ENCODE measurements at regions not wholly inside any gene's neighbourhood (a gene's known extent, or its start where the extent isn't known, plus 50 kb on each side); places are given as distances from the start of the nearest gene placed in this dataset.

- peaks cover 2% of the 10 kb centered on the region for H3K9me3 ChIP-seq
These were observed 295.6 kb downstream of the ZBBX start for GRCh38 chr3:167084545-167084944.

GRCh38 chr3:167078070-167078622 is 302.0 kb downstream of the ZBBX start:
- H3K4me1 ChIP-seq (ENCODE audit: low read depth) = no peaks in the 10 kb centered on the region
- intact Hi-C loops (cut with DNase I, micrococcal nuclease) = no loop called here
- TF ChIP-seq CTCF (IDR thresholded peaks at IDR 0.05) = no peak
- DNase-seq (no peak), ATAC-seq (no peak)
- no peaks in the 10 kb centered on the region for H3K9me3 ChIP-seq
- H3K36me3 ChIP-seq (ENCODE audit: low read depth) = no peaks in the 10 kb centered on the region
- no peak overlapping the region for H3K4me3 ChIP-seq

More at GRCh38 chr3:167084545-167084944, 295.6 kb downstream of the ZBBX start:
- no peak overlapping the region for H3K4me3 ChIP-seq
- H3K36me3 ChIP-seq (ENCODE audit: low read depth) = no peaks in the 10 kb centered on the region
- no peak for TF ChIP-seq CTCF (IDR thresholded peaks at IDR 0.05)
- intact Hi-C loops (cut with DNase I, micrococcal nuclease) = no loop called here
- ATAC-seq = no peak
- no peaks in the 10 kb centered on the region for H3K4me1 ChIP-seq (ENCODE audit: low read depth)
- no peak for DNase-seq

GRCh38 chr3:167067787-167068161 is 312.3 kb downstream of the ZBBX start:
- H3K36me3 ChIP-seq (ENCODE audit: low read depth) = no peaks in the 10 kb centered on the region
- peaks cover 6% of the 10 kb centered on the region for H3K9me3 ChIP-seq
- H3K4me1 ChIP-seq (ENCODE audit: low read depth) = no peaks in the 10 kb centered on the region
- no peak overlapping the region for H3K4me3 ChIP-seq
- DNase-seq = no peak
- TF ChIP-seq CTCF (IDR thresholded peaks at IDR 0.05) = no peak
- no peak for ATAC-seq
- intact Hi-C loops (cut with DNase I, micrococcal nuclease) = no loop called here

- ATAC-seq (no peak), DNase-seq (no peak)
- H3K4me3 ChIP-seq = no peak overlapping the region
- no peaks in the 10 kb centered on the region for H3K4me1 ChIP-seq (ENCODE audit: low read depth)
- peaks cover 6% of the 10 kb centered on the region for H3K9me3 ChIP-seq
- intact Hi-C loops (cut with DNase I, micrococcal nuclease) = no loop called here
- TF ChIP-seq CTCF (IDR thresholded peaks at IDR 0.05) = no peak
- no peaks in the 10 kb centered on the region for H3K36me3 ChIP-seq (ENCODE audit: low read depth)
These were observed 312.9 kb downstream of the ZBBX start for GRCh38 chr3:167066977-167067786.

- Histone ChIP-seq H3K36me3 (ENCODE audit: low read depth) (no peaks in the 10 kb centered on the region), H3K4me3 (no peak overlapping the region), H3K4me1 (ENCODE audit: low read depth) (no peaks in the 10 kb centered on the region), H3K9me3 (peaks cover 7% of the 10 kb centered on the region)
- ATAC-seq = no peak
- intact Hi-C loops (cut with DNase I, micrococcal nuclease) = no loop called here
- DNase-seq = no peak
- TF ChIP-seq CTCF (IDR thresholded peaks at IDR 0.05) = no peak
These were observed 322.5 kb downstream of the ZBBX start for GRCh38 chr3:167057581-167057980.
